Large intestine (tissue), 3 donors: ENCODE measurements at regions not wholly inside any gene's neighbourhood (a gene's known extent, or its start where the extent isn't known, plus 50 kb on each side); places are given as distances from the start of the nearest gene placed in this dataset.

Source experiments
- DNase-seq, 2 donors: peaks; one replicate each; pipeline versions ENCODE4 v3.0.0 to v3.0.0-alpha.2; 2013
- H3K27ac ChIP-seq: one replicate; pipeline ENCODE4 v1.5.1; 2013; ENCODE audit warnings: low read length
- H3K27me3 ChIP-seq: 2 replicates; pipeline ENCODE4 v1.6.1; 2013; ENCODE audit warnings: low read length; ENCODE audit not compliant: control insufficient read depth, insufficient read depth
- H3K36me3 ChIP-seq: 2 replicates; pipeline ENCODE4 v1.6.1; 2013; ENCODE audit warnings: low read length; ENCODE audit not compliant: control insufficient read depth, insufficient read depth
- H3K4me1 ChIP-seq: one replicate; pipeline ENCODE4 v1.6.1; 2013; ENCODE audit warnings: low read length; ENCODE audit not compliant: control insufficient read depth, insufficient read depth
- H3K4me3 ChIP-seq: one replicate; pipeline ENCODE4 v1.5.1; 2013; ENCODE audit warnings: low read length
- H3K9me3 ChIP-seq: one replicate; pipeline ENCODE4 v1.6.1; 2013; ENCODE audit warnings: mild to moderate bottlenecking, low read depth, low read length, moderate library complexity; ENCODE audit not compliant: control insufficient read depth
- WGBS: methylation state at CpG from one replicate; pipeline ENCODE4 v1.1.5; 2013; ENCODE audit warnings: low lambda C conversion rate; ENCODE audit not compliant: insufficient coverage; 5-methylcytosine and 5-hydroxymethylcytosine counted together

DNA sequence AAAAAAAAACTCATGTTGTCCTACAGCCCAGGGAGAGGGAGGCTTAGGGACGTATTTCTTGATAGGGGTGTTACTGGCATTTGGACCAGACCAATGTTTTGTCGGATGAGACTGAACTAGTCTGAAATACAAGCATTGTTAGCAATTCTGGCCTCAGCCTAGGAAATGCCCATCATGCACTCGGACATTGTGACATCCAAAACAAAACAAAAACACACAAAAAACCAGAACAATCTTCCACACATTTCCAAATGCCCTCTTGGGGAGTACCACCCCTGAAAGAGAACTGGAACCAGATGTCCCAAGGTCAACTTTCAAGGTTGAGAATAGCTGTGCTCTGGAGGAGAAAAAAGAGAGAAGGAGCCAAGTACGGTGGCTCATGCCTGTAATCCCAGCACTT is 299.1 kb upstream of the JARID2 start:
- Histone ChIP-seq H3K27me3 (no peaks in the 10 kb centered on the region), H3K9me3 (no peaks in the 10 kb centered on the region), H3K4me1 (no peaks in the 10 kb centered on the region), H3K36me3 (no peaks in the 10 kb centered on the region), H3K27ac (no peak overlapping the region), H3K4me3 (no peak overlapping the region)
- no peak for DNase-seq
- 100% methylated on average over 2 of the region's 4 CpGs for WGBS

DNA sequence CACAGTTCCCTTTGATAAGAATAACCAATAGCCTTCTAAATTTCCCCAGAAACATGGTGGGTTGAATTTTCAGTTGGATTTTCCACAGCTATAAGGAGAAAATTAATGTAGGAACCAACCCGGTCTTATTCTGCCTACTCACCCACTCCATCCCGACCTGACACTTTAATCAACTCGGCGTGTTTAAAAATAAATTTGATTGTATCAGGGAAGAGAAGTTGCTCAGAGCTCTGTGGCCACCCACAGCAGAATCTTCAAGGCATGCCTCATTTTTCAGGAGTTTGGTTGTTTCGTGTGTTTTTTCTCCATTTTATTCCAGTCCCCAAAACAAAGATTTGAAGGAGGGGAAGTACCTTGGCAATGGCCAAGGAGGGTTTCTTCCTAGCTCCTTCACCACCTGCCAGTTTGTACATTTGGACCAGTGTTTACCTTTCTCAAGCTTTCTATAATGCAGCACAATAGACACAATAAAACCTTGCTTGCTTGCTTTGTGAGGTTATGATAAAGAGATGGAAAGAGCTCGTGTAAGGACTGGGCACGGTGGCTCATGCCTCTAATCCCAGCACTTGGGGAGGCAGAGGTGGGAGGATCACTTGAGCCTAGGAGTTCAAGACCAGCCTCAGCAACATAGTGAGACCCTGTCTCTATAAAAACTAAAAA is 297.2 kb upstream of the JARID2 start:
- no peak overlapping the region for H3K27ac ChIP-seq
- H3K4me3 ChIP-seq = no peak overlapping the region
- no peak for DNase-seq
- no peaks in the 10 kb centered on the region for H3K36me3 ChIP-seq
- WGBS = no CpG with 5 or more reads among the region's 7 CpGs
- H3K9me3 ChIP-seq = no peaks in the 10 kb centered on the region
- H3K27me3 ChIP-seq = no peaks in the 10 kb centered on the region
- no peaks in the 10 kb centered on the region for H3K4me1 ChIP-seq

DNA sequence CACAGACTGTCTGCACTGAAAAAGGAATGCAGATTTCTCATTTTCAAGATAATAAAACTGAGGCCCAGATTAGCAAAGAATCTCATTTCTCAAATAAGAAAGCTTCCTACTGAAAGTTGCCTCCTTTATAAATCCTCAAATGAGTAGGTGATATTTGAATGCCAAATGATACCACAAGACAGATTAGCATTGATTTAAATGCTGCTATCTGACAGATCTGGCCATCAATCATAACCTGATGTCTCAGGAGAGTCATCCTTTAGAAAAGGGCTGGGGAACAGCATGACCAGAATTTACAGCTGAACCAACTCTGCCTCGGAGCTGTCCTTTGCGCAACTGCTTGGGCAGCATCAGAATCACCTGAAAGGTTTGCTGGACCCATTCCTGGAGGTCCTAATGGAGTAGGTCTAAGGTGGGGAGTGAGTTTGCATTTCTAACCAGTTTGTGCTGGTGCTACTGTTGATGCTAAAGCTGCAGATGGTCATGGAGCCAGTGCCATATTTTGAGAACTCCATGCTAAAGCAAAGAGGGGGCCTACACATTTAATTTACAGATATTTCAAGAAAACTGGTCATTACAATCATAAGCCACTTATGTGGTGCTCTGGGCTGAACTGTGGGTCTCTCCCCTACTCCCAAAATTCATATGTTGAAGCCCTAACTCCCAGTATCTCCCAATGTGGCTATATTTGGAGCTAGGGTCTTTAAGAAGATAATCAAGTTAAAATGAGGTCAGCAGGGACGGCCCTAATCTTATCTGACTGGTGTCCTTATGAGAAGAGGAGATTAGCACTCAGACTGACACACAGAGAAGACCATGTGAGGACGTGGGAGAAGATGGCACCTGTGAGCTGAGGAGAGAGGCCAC is 295.5 kb upstream of the JARID2 start:
- H3K4me3 ChIP-seq = no peak overlapping the region
- H3K9me3 ChIP-seq = no peaks in the 10 kb centered on the region
- no peaks in the 10 kb centered on the region for H3K27me3 ChIP-seq
- no peak for DNase-seq
- H3K4me1 ChIP-seq = no peaks in the 10 kb centered on the region
- H3K36me3 ChIP-seq = no peaks in the 10 kb centered on the region
- WGBS = no CpG with 5 or more reads among the region's 4 CpGs
- no peak overlapping the region for H3K27ac ChIP-seq

DNA sequence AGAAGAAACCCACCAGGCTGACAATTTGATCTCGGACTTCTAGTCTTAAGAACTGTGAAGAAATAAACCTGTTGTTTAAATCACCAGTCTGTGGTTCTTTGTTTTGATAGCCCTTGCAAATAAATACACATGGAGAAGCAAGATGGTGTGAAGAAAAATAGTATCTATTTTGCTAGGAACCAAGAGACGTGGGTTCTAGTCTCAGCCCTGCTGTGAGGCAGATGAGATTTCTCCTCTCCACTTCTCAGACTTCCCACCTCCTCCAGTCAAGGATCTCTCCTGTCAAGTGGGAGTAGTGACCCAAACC is 294.9 kb upstream of the JARID2 start:
- Histone ChIP-seq H3K27me3 (no peaks in the 10 kb centered on the region), H3K36me3 (no peaks in the 10 kb centered on the region), H3K4me1 (no peaks in the 10 kb centered on the region), H3K27ac (no peak overlapping the region), H3K4me3 (no peak overlapping the region), H3K9me3 (no peaks in the 10 kb centered on the region)
- DNase-seq = no peak
- no CpG with 5 or more reads among the region's 2 CpGs for WGBS

DNA sequence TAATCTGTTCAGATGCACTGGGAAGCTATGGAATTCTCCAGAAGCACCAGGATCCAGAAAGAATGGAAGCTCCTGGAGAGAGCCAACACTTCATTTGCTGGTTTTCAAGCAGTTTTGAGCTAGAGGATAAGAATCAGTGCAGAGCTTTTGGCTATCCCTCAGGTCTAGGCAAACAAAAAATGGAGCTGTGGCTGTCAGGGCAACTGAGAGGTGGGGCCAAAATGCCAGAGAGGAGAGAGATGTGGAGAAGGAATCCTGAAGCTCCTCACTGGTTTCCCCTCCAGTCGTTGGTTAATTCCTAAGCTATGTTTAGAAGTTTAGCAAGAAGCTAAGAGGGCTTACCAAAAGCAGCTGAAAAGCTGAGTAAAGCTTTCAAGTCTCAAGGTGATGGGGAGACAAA is 294.2 kb upstream of the JARID2 start:
- no CpG with 5 or more reads among the region's 1 CpG for whole genome bisulfite sequencing
- no peaks in the 10 kb centered on the region for H3K9me3 ChIP-seq
- no peaks in the 10 kb centered on the region for H3K36me3 ChIP-seq

DNA sequence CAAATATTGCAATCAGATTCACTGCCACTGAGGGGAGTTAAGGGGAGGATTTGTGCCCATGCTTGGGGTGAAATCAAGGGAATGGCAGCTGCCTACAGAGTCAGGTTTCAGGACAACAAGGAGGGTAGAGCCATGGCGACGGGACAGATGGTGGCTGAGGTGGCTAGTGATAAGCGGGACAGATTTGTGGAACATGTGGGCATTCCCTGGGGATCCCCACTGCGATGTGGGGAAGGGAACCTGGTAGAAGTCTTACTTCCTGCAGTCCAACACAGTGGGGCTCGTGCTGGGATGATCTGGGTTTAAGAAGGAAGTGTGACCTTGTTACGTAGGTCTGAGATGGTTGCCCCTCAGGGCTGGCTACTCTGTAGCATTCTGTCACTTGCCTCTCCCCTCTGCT is 292.0 kb upstream of the JARID2 start:
- WGBS = no CpG with 5 or more reads among the region's 6 CpGs
- Histone ChIP-seq H3K36me3 (no peaks in the 10 kb centered on the region), H3K27ac (no peak overlapping the region), H3K27me3 (no peaks in the 10 kb centered on the region), H3K4me3 (no peak overlapping the region), H3K9me3 (no peaks in the 10 kb centered on the region), H3K4me1 (no peaks in the 10 kb centered on the region)
- no peak for DNase-seq

More for the DNA sequence above, 294.2 kb upstream of the JARID2 start:
- Histone ChIP-seq H3K4me3 (no peak overlapping the region), H3K27ac (no peak overlapping the region), H3K27me3 (no peaks in the 10 kb centered on the region), H3K4me1 (no peaks in the 10 kb centered on the region)
- no peak for DNase-seq

DNA sequence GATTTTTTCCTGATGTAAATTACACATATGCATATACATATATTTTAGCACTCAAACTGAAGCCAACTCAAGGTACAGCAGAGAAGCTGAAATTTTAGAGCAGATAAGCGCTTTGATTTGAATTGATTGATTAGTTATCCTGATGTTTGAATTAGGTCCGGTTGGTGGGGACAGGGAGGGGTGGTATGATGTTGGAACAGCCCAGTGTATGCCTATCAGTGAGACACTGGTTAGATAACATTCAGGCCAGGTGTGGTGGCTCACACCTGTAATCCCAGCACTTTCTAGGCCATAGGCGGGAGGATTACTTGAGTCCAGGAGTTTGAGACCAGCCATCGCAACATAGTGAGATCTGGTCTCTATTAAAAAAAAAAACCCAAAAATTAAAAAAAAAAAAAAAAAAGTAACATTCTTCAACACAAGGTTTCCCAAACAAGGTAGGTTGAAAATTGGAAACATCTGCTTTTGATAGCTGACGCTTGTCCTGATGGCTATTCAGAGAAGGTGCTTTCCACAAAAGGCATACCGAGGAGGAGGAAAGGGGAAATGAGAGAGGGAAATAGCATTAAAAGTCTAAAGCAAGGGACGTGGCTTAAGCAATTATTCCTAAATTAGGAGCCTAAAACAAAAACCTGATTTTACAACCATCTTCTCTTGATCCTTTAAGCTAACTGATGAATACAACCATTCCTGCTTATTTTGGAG is 288.4 kb upstream of the JARID2 start:
- 40% methylated on average over 1 of the region's 7 CpGs for WGBS
- Histone ChIP-seq H3K36me3 (no peaks in the 10 kb centered on the region), H3K27me3 (no peaks in the 10 kb centered on the region), H3K4me1 (no peaks in the 10 kb centered on the region), H3K27ac (no peak overlapping the region), H3K4me3 (no peak overlapping the region), H3K9me3 (no peaks in the 10 kb centered on the region)
- DNase-seq = no peak

DNA sequence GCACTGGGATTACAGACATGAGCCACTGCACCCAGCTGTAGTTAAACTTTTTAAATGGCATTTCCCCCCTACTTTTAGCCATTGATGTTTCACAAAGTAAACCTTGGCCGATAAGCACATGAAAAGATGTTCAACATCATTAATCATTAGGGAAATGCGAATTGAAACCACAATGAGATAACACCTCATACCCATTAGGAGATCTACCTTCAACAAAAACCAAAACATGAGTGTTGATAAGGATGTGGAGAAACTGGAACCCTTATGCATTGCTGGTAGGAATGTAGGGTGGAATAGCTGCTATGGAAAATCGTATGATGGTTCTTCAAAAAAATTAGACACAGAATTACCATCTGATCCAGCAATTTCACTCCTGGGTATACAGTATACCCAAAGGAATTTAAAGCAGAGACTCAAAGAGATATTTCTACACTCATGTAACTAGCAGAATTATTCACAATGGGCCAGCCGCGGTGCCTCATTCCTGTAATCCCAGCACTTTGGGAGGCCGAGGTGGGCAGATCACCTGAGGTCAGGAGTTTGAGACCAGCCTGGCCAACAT is 286.5 kb upstream of the JARID2 start:
- no peak for DNase-seq
- Histone ChIP-seq H3K4me3 (no peak overlapping the region), H3K4me1 (no peaks in the 10 kb centered on the region), H3K27ac (no peak overlapping the region), H3K36me3 (no peaks in the 10 kb centered on the region), H3K9me3 (no peaks in the 10 kb centered on the region), H3K27me3 (no peaks in the 10 kb centered on the region)
- WGBS = no CpG with 5 or more reads among the region's 6 CpGs

DNA sequence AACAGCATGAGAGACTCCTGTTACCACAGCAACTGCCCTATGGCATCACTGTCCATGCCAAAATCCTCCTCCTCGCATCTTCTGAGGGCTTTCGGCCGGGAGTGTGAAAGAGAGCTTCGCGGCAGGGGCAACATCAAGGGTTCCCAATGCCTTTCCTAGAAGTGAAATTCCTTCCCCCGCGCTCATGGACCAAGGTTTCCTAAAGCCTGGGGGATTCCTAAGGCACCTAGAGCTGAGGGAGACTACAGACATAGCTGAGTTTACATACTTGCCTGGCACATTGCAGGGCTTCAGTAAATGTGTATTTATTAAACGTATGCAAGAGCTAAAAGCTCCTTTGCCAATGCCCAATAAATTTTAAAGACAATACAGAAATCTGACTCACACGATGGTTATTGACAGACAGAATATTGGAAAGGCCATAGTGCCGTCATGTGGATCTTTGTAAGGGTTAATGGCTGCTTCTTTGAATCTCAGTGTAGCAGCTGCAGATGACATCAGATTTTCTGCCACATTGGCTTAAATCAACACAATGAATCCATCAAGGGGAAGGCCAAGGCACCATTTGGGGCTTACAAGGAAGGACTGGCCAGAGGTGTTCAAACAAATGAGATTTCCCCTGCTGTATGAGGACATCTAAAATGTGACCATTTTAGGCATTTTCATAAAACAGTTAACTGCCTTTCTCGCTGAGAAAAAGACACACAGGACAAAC is 281.2 kb upstream of the JARID2 start:
- Histone ChIP-seq H3K27me3 (no peaks in the 10 kb centered on the region), H3K36me3 (no peaks in the 10 kb centered on the region), H3K4me3 (no peak overlapping the region), H3K27ac (no peak overlapping the region), H3K4me1 (no peaks in the 10 kb centered on the region), H3K9me3 (peaks cover 3% of the 10 kb centered on the region)
- DNase-seq = no peak
- WGBS = no CpG with 5 or more reads among the region's 11 CpGs
